Globus pallidus (tissue), 1 donor: ENCODE measurements at regions not wholly inside any gene's neighbourhood (a gene's known extent, or its start where the extent isn't known, plus 50 kb on each side); places are given as distances from the start of the nearest gene placed in this dataset.

ENCODE experiments used
- DNase-seq: peaks from one replicate; pipeline ENCODE4 v3.0.0-alpha.2; 2015; ENCODE audit warnings: low spot score

GRCh38 chr12:100675432-100675831, 101.9 kb downstream of the GAS2L3 start:
- peak; percentile 33 for DNase-seq

- no peak for DNase-seq
Observed at GRCh38 chr12:100681074-100681473, 107.6 kb downstream of the GAS2L3 start.

- no peak for DNase-seq
Observed at GRCh38 chr12:100682178-100682577, 108.7 kb downstream of the GAS2L3 start.

- no peak for DNase-seq
Observed at GRCh38 chr12:100687686-100688085, 106.9 kb upstream of the ANO4 start.

GRCh38 chr12:100688451-100688864, 106.1 kb upstream of the ANO4 start:
- no peak for DNase-seq

- DNase-seq: no peak
Observed at GRCh38 chr12:100692502-100692901, 102.1 kb upstream of the ANO4 start.

GRCh38 chr12:100698518-100698917, 96.1 kb upstream of the ANO4 start:
- no peak for DNase-seq

- DNase-seq: peak; percentile 25
Observed at GRCh38 chr12:100699209-100699608, 95.4 kb upstream of the ANO4 start.

GRCh38 chr12:100703337-100703736, 91.2 kb upstream of the ANO4 start:
- DNase-seq: no peak

GRCh38 chr12:100703868-100704267, 90.7 kb upstream of the ANO4 start:
- DNase-seq: no peak

GRCh38 chr12:100706033-100706432, 88.5 kb upstream of the ANO4 start:
- no peak for DNase-seq

GRCh38 chr12:100708591-100708990, 86.0 kb upstream of the ANO4 start:
- no peak for DNase-seq

GRCh38 chr12:100715976-100716944, 78.3 kb upstream of the ANO4 start:
- DNase-seq: no peak

- DNase-seq: no peak
Observed at GRCh38 chr12:100716945-100717732, 77.4 kb upstream of the ANO4 start.

GRCh38 chr12:100717733-100718067, 76.9 kb upstream of the ANO4 start:
- no peak for DNase-seq

GRCh38 chr12:100718187-100718586, 76.4 kb upstream of the ANO4 start:
- DNase-seq: no peak

GRCh38 chr12:100720016-100720654, 74.4 kb upstream of the ANO4 start:
- no peak for DNase-seq

GRCh38 chr12:100721169-100721568, 73.4 kb upstream of the ANO4 start:
- DNase-seq: no peak

- no peak for DNase-seq
Observed at GRCh38 chr12:100724071-100724470, 70.5 kb upstream of the ANO4 start.

GRCh38 chr12:100733817-100734593, 60.6 kb upstream of the ANO4 start:
- peak; percentile 30 for DNase-seq

- no peak for DNase-seq
Observed at GRCh38 chr12:100737168-100737567, 57.4 kb upstream of the ANO4 start.

- no peak for DNase-seq
Observed at GRCh38 chr12:100738086-100738485, 56.5 kb upstream of the ANO4 start.
